Tibial nerve (tissue), 4 donors: ENCODE measurements at regions not wholly inside any gene's neighbourhood (a gene's known extent, or its start where the extent isn't known, plus 50 kb on each side); places are given as distances from the start of the nearest gene placed in this dataset.

ENCODE experiments used
- DNase-seq, 2 donors: peaks; one replicate each; pipeline ENCODE4 v3.0.0-alpha.2; 2019; ENCODE audit warnings: low spot score in 2 of 2
- H3K27ac ChIP-seq, 4 donors: fragments of 200-600 bp; sonication (generic) in 3 of 4; one replicate each; pipeline ENCODE4 v1.5.1; 2017 to 2019; ENCODE audit warnings: mild to moderate bottlenecking in 1 of 4
- H3K27me3 ChIP-seq, 2 donors: fragments of 200-600 bp; sonication (generic) in 1 of 2; one replicate each; pipeline versions ENCODE4 v1.5.1 to v1.6.0; 2017 to 2019
- H3K36me3 ChIP-seq, 3 donors: fragments of 200-600 bp; sonication (generic); one replicate each; pipeline ENCODE4 v1.5.1; 2018 to 2019
- H3K4me1 ChIP-seq, 4 donors: fragments of 200-600 bp; sonication (generic) in 3 of 4; one replicate each; pipeline ENCODE4 v1.5.1; 2017 to 2019
- H3K4me3 ChIP-seq, 4 donors: fragments of 200-600 bp; sonication (generic) in 3 of 4; one replicate each; pipeline ENCODE4 v1.5.1; 2017 to 2019; ENCODE audit warnings: mild to moderate bottlenecking in 1 of 4, moderate library complexity in 1 of 4
- H3K9me3 ChIP-seq, 4 donors: fragments of 200-600 bp; sonication (generic) in 3 of 4; one replicate each; pipeline ENCODE4 v1.5.1; 2017 to 2019
- EP300 ChIP-seq, 2 donors: sonication (generic); formaldehyde crosslinking; IDR thresholded peaks; one replicate each; pipeline ENCODE4 v1.6.1; 2017; ENCODE audit warnings: antibody characterized with exemption in 2 of 2, mild to moderate bottlenecking in 1 of 2
- POLR2A ChIP-seq, 2 donors: fragments of 450-650 bp; IDR thresholded peaks; one replicate each; pipeline ENCODE4 v1.6.1; 2017; ENCODE audit warnings: antibody characterized with exemption in 2 of 2, mild to moderate bottlenecking in 2 of 2, moderate library complexity in 2 of 2
- WGBS, 2 donors: methylation state at CpG; one replicate each; pipeline ENCODE4 v1.1.5; 2018; 5-methylcytosine and 5-hydroxymethylcytosine counted together
- TF ChIP-seq, protein P1 (sequence below), 5 experiments: fragments of 200-600 bp in 3 of 5; fragments of 450-650 bp in 2 of 5; sonication (generic) in 3 of 5; IDR thresholded peaks; one replicate each; pipeline ENCODE4 v1.5.1; 2016 to 2019; ENCODE audit warnings: antibody characterized with exemption in 5 of 5, mild to moderate bottlenecking in 3 of 5, moderate library complexity in 2 of 5

DNA sequence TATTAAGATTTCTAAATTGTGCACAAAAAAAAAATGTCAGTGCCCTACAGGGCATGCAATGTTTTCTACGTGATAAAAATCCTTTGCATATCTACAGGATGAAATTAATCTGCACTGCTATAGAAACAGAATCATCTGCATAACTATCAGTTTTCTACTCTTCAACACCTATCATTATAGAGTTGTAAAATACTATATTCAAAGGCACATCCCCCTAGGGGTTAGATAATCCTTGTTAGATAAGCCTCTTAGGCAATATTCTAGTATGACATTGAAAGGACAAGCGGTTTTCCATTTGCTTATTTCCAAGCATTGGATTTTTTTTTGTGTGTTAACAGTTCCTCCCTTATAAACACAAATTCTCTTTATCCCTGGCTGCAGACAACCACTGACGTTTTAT is 98.7 kb upstream of the LAMA2 start:
- TF ChIP-seq EP300 (IDR thresholded peaks at IDR 0.05) (no peak), POLR2A (IDR thresholded peaks at IDR 0.05) (no peak)
- TF ChIP-seq, protein P1, sequence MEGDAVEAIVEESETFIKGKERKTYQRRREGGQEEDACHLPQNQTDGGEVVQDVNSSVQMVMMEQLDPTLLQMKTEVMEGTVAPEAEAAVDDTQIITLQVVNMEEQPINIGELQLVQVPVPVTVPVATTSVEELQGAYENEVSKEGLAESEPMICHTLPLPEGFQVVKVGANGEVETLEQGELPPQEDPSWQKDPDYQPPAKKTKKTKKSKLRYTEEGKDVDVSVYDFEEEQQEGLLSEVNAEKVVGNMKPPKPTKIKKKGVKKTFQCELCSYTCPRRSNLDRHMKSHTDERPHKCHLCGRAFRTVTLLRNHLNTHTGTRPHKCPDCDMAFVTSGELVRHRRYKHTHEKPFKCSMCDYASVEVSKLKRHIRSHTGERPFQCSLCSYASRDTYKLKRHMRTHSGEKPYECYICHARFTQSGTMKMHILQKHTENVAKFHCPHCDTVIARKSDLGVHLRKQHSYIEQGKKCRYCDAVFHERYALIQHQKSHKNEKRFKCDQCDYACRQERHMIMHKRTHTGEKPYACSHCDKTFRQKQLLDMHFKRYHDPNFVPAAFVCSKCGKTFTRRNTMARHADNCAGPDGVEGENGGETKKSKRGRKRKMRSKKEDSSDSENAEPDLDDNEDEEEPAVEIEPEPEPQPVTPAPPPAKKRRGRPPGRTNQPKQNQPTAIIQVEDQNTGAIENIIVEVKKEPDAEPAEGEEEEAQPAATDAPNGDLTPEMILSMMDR (IDR thresholded peaks at IDR 0.05), result no peak
- no peaks in the 10 kb centered on the region for H3K4me1 ChIP-seq
- H3K27ac ChIP-seq, result no peak overlapping the region
- H3K9me3 ChIP-seq, result peaks cover 0 to 23% (median 0%) of the 10 kb centered on the region in 4 donors
- H3K36me3 ChIP-seq, result no peaks in the 10 kb centered on the region
- 62 to 63% methylated on average over 3 of the region's 3 CpGs for WGBS, 2 donors
- no peak for DNase-seq
- H3K4me3 ChIP-seq, result no peak overlapping the region
- H3K27me3 ChIP-seq, result no peaks in the 10 kb centered on the region

DNA sequence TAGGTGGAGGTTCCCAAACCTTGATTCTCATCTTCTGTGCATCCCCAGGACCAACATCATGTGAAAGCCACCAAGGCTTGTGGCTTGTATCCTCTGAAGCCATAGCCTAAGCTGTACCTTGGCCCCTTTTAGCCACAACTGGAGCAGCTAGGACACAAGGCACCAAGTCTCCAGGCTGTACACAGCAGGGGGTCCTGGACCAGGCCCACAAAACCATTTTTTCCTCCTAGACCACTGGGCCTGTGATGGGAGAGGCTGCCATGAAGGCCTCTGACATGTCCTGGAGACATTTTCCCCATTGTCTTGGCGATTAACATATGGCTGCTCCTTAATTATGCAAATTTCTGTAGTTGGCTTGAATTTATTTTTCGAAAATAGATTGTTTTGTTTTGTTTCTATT is 114.8 kb upstream of the LAMA2 start:
- Histone ChIP-seq H3K4me1 (no peaks in the 10 kb centered on the region), H3K9me3 (peaks cover 0 to 5% (median 2%) of the 10 kb centered on the region in 4 donors), H3K27me3 (no peaks in the 10 kb centered on the region), H3K27ac (no peak overlapping the region), H3K4me3 (no peak overlapping the region), H3K36me3 (no peaks in the 10 kb centered on the region)
- TF ChIP-seq EP300 (IDR thresholded peaks at IDR 0.05) (no peak), POLR2A (IDR thresholded peaks at IDR 0.05) (no peak)
- TF ChIP-seq, protein P1 (IDR thresholded peaks at IDR 0.05), result no peak
- WGBS, 2 donors, result 81 to 83% methylated on average over 2 of the region's 2 CpGs
- no peak for DNase-seq

DNA sequence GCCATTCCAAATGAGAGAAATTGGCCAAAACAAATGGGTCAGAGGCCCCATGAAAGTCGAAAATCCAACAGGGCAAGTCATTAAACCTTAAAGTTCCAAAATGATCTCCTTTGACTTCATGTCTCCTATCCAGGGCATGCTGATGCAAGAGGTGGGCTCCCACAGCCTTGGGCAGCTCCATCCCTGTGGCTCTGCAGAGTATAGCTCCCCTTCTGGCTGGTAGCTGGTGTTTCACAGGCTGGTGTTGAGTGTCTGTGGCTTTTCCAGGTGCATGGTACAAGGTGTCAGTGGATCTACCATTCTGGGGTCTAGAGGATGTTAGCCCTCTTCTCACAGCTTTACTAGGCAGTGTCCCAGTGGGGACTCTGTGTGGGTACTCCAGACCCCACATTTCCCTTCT is 115.2 kb upstream of the LAMA2 start:
- no peak for DNase-seq
- Histone ChIP-seq H3K4me1 (no peaks in the 10 kb centered on the region), H3K4me3 (no peak overlapping the region), H3K27me3 (no peaks in the 10 kb centered on the region), H3K36me3 (no peaks in the 10 kb centered on the region), H3K27ac (no peak overlapping the region), H3K9me3 (peaks cover 0 to 3% (median under 1%) of the 10 kb centered on the region in 4 donors)
- TF ChIP-seq EP300 (IDR thresholded peaks at IDR 0.05) (no peak), POLR2A (IDR thresholded peaks at IDR 0.05) (no peak)
- TF ChIP-seq, protein P1 (IDR thresholded peaks at IDR 0.05), result no peak
- WGBS, 2 donors, result 67 to 83% methylated on average over 1 of the region's 1 CpG

DNA sequence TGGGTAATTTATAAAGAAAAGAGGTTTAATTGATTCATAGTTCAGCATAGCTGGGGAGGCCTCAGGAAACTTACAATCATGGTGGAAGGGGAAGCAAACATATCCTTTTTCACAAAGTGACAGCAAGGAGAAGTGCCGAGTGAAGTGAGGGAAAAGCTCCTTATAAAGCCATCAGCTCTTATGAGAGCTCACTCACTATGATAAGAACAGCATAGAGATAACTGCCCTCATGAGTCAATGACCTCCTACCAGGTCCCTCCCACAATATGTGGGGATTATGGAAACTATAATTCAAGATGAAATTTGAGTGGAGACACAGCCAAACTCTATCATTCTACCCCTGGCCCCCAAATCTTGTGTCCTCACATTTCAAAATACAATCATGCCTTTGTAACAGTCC is 115.8 kb upstream of the LAMA2 start:
- Histone ChIP-seq H3K27me3 (no peaks in the 10 kb centered on the region), H3K27ac (no peak overlapping the region), H3K9me3 (peaks cover 0 to 2% (median 0%) of the 10 kb centered on the region in 4 donors), H3K36me3 (no peaks in the 10 kb centered on the region), H3K4me1 (no peaks in the 10 kb centered on the region), H3K4me3 (no peak overlapping the region)
- WGBS, 2 donors, result 83 to 87% methylated on average over 1 of the region's 1 CpG
- TF ChIP-seq EP300 (IDR thresholded peaks at IDR 0.05) (no peak), POLR2A (IDR thresholded peaks at IDR 0.05) (no peak)
- TF ChIP-seq, protein P1 (IDR thresholded peaks at IDR 0.05), result no peak
- no peak for DNase-seq

DNA sequence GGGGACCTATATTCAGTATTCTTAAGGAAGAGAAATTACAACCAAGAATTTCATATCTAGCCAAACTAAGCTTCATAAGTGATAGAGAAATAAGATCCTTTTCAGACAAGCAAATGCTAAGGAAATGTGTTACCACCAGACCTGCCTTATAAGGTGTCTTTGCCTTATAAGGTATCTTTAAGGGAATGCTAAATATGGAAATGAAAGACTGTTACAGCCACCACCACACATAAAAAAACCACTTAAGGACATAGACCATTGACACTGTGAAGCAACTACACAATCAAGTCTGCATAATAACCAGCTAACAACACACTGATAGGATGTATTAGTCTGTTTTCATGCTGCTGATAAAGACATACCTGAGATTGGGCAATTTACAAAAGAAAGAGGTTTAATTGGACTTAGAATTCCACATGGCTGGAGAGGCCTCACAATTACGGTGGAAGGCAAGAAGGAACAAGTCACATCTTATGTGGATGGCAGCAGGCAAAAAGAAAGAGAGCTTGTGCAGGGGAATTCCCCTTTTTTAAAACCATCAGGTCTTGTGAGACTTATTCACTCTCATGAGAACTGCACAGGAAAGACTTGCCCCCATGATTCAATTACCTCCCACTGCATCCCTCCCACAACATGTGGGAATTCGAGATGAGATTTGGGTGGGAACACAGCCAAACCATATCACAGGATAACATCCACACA is 119.2 kb upstream of the LAMA2 start:
- H3K27ac ChIP-seq, result no peak overlapping the region
- 45 to 49% methylated on average over 2 of the region's 2 CpGs for WGBS, 2 donors
- no peaks in the 10 kb centered on the region for H3K4me1 ChIP-seq
- TF ChIP-seq, protein P1 (IDR thresholded peaks at IDR 0.05), result no peak
- TF ChIP-seq EP300 (IDR thresholded peaks at IDR 0.05), result no peak
- TF ChIP-seq POLR2A (IDR thresholded peaks at IDR 0.05), result no peak
- no peak overlapping the region for H3K4me3 ChIP-seq
- no peaks in the 10 kb centered on the region for H3K36me3 ChIP-seq
- no peak for DNase-seq
- no peaks in the 10 kb centered on the region for H3K27me3 ChIP-seq
- no peaks in the 10 kb centered on the region for H3K9me3 ChIP-seq
